Loucy (cell line): ENCODE measurements at regions not wholly inside any gene's neighbourhood (a gene's known extent, or its start where the extent isn't known, plus 50 kb on each side); places are given as distances from the start of the nearest gene placed in this dataset.
"Not testable (repeated sequence)": the region's sequence is repeated elsewhere in the genome, so short reads cannot be mapped to it uniquely, and the experiment has no call there.

Experiments used
- H2AFZ ChIP-seq: fragments of 200-600 bp; sonication (generic); 2 replicates; pipeline ENCODE4 v1.6.0; 2016; ENCODE audit warnings: antibody characterized with exemption, mild to moderate bottlenecking, low read length, moderate library complexity
- H3F3A ChIP-seq: fragments of 200-600 bp; 2 replicates; pipeline ENCODE4 v1.6.0; 2016; ENCODE audit warnings: antibody characterized with exemption, low read depth, mild to moderate bottlenecking
- H3K27me3 ChIP-seq: fragments of 200-600 bp; sonication (generic); 2 replicates; pipeline ENCODE4 v1.6.1; 2014; ENCODE audit warnings: low read length, mild to moderate bottlenecking; ENCODE audit not compliant: insufficient read depth, poor library complexity, severe bottlenecking
- H3K36me3 ChIP-seq: fragments of 200-600 bp; sonication (generic); 2 replicates; pipeline ENCODE4 v1.6.1; 2016; ENCODE audit warnings: low read length; ENCODE audit not compliant: insufficient read depth
- H3K4me1 ChIP-seq: fragments of 200-600 bp; sonication (generic); 2 replicates; pipeline ENCODE4 v1.5.1; 2014; ENCODE audit warnings: low read length, mild to moderate bottlenecking; ENCODE audit not compliant: insufficient read depth, poor library complexity, severe bottlenecking
- H3K4me2 ChIP-seq: fragments of 200-600 bp; sonication (generic); 2 replicates; pipeline ENCODE4 v1.6.0; 2014; ENCODE audit warnings: antibody characterized with exemption, low read length, low read depth, mild to moderate bottlenecking; ENCODE audit not compliant: poor library complexity, severe bottlenecking
- H3K4me3 ChIP-seq: fragments of 200-600 bp; sonication (generic); 2 replicates; pipeline ENCODE4 v1.5.1; 2014; ENCODE audit warnings: low read length, mild to moderate bottlenecking, mixed read lengths; ENCODE audit not compliant: poor library complexity, severe bottlenecking
- H3K79me2 ChIP-seq: fragments of 200-600 bp; sonication (generic); 2 replicates; pipeline ENCODE4 v1.6.1; 2014; ENCODE audit warnings: low read length; ENCODE audit not compliant: insufficient read depth
- H3K9ac ChIP-seq: fragments of 200-600 bp; sonication (generic); 2 replicates; pipeline ENCODE4 v1.6.0; 2014; ENCODE audit warnings: mild to moderate bottlenecking, low read depth, low read length, moderate library complexity; ENCODE audit not compliant: poor library complexity, severe bottlenecking
- H3K9me2 ChIP-seq: fragments of 200-600 bp; sonication (generic); replicated peaks from 2 replicates; pipeline ENCODE4 v1.6.1; 2016; ENCODE audit warnings: low read depth, low read length, mixed read lengths
- H3K9me3 ChIP-seq: fragments of 200-600 bp; sonication (generic); 2 replicates; pipeline ENCODE4 v1.6.1; 2014; ENCODE audit warnings: mild to moderate bottlenecking, antibody characterized with exemption, low read length, low read depth; ENCODE audit not compliant: insufficient read depth
- H4K20me1 ChIP-seq: fragments of 200-600 bp; sonication (generic); 2 replicates; pipeline ENCODE4 v1.6.0; 2014; ENCODE audit warnings: antibody characterized with exemption, low read length, mild to moderate bottlenecking; ENCODE audit not compliant: insufficient read depth, poor library complexity, severe bottlenecking
- CTCF ChIP-seq: fragments of 200-600 bp; sonication (generic); conservative IDR thresholded peaks from 2 replicates; pipeline ENCODE4 v1.5.1; 2014; ENCODE audit warnings: mild to moderate bottlenecking, antibody characterized with exemption, low read length
- EZH2phosphoT487 ChIP-seq: fragments of 200-600 bp; IDR thresholded peaks from 2 replicates; pipeline ENCODE4 v1.6.1; 2018; ENCODE audit warnings: antibody characterized with exemption, mild to moderate bottlenecking, moderate library complexity, borderline replicate concordance

- Histone ChIP-seq H2AFZ (no peak overlapping the region), H3K36me3 (no peaks in the 10 kb centered on the region), H3F3A (no peaks in the 10 kb centered on the region), H3K9me2 (no peaks in the 10 kb centered on the region), H3K4me2 (no peak overlapping the region), H3K9ac (no peak overlapping the region), H3K9me3 (no peaks in the 10 kb centered on the region), H3K4me1 (no peaks in the 10 kb centered on the region), H3K4me3 (no peak overlapping the region), H4K20me1 (no peaks in the 10 kb centered on the region), H3K27me3 (no peaks in the 10 kb centered on the region), H3K79me2 (no peaks in the 10 kb centered on the region)
- no peak for TF ChIP-seq CTCF
Measured at GRCh38 chr12:131267576-131267975, 313.9 kb downstream of the ADGRD1 start.

DNA sequence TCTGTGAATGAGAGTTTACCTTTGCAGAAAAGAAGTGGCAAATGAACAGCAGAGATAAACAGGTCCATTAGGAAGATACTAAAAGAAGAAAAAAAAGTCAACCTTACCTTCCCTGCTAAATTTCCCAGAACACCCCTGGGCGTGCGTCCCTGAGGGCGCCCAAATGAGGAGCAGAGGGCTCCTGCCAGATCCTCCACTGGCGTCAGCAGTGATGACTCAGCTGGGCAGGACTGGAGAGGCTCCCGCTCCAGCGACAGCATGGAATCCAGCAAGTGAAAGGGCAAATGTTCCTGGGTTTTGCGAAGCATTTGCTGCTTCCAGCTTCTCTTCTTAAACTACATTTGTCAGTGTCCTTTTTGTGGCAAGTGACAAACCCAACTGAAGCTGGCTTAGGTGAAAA is 314.4 kb downstream of the ADGRD1 start:
- not testable (repeated sequence) for H3F3A ChIP-seq, H3K4me2 ChIP-seq, H3K4me3 ChIP-seq

DNA sequence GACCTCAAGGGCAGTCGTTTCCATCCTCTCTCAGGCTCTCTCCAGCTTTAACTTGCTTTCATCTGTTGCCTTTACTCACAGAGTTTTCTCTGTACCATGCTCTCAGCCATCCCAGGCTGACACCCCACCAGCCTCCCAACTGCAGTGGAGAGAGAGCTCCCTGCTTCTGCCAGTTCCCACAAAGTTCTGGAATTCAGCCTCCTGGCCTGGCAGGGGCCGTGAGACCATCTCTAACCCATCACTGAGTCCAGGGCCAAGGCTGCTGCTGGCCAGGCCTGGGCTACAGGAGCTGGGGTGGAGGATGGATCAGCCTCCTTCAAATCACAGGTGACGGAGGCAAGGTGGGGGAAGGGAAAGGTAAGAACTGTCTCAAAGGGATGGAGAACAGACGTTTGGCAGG is 314.9 kb downstream of the ADGRD1 start:
- not testable (repeated sequence) for H3F3A ChIP-seq, H3K4me1 ChIP-seq, H3K79me2 ChIP-seq, H3K4me2 ChIP-seq, H3K9ac ChIP-seq, H3K4me3 ChIP-seq, H4K20me1 ChIP-seq, H3K27me3 ChIP-seq, H3K36me3 ChIP-seq, H3K9me2 ChIP-seq, H3K9me3 ChIP-seq, H2AFZ ChIP-seq

More for the DNA sequence above, 314.4 kb downstream of the ADGRD1 start:
- H3K4me1 ChIP-seq, H2AFZ ChIP-seq, H3K36me3 ChIP-seq, H3K27me3 ChIP-seq, H3K9ac ChIP-seq, H3K79me2 ChIP-seq, H3K9me2 ChIP-seq, H4K20me1 ChIP-seq, H3K9me3 ChIP-seq: not testable (repeated sequence)

GRCh38 chr12:131269551-131269950 is 315.8 kb downstream of the ADGRD1 start:
- no peak for TF ChIP-seq EZH2phosphoT487
- no peak for TF ChIP-seq CTCF
- H3K4me1 ChIP-seq: no peaks in the 10 kb centered on the region
- H3K4me2 ChIP-seq: no peak overlapping the region

GRCh38 chr12:131269977-131270376 is 316.3 kb downstream of the ADGRD1 start:
- not testable (repeated sequence) for H3K4me3 ChIP-seq, H3K9me2 ChIP-seq, H4K20me1 ChIP-seq, H3K9ac ChIP-seq, H3K9me3 ChIP-seq, H3K27me3 ChIP-seq, H3F3A ChIP-seq, H2AFZ ChIP-seq, H3K79me2 ChIP-seq, H3K4me1 ChIP-seq, H3K4me2 ChIP-seq, H3K36me3 ChIP-seq

More at GRCh38 chr12:131269551-131269950, 315.8 kb downstream of the ADGRD1 start:
- Histone ChIP-seq H3K9me2 (no peaks in the 10 kb centered on the region), H3F3A (no peaks in the 10 kb centered on the region), H3K36me3 (no peaks in the 10 kb centered on the region), H3K9me3 (no peaks in the 10 kb centered on the region), H3K9ac (no peak overlapping the region), H2AFZ (no peak overlapping the region), H3K4me3 (no peak overlapping the region), H3K79me2 (no peaks in the 10 kb centered on the region), H4K20me1 (no peaks in the 10 kb centered on the region), H3K27me3 (no peaks in the 10 kb centered on the region)
